ENCODE measurements at regions not wholly inside any gene's neighbourhood (a gene's known extent, or its start where the extent isn't known, plus 50 kb on each side); places are given as distances from the start of the nearest gene placed in this dataset.
"Not testable (repeated sequence)": the region's sequence is repeated elsewhere in the genome, so short reads cannot be mapped to it uniquely, and the experiment has no call there.

DNA sequence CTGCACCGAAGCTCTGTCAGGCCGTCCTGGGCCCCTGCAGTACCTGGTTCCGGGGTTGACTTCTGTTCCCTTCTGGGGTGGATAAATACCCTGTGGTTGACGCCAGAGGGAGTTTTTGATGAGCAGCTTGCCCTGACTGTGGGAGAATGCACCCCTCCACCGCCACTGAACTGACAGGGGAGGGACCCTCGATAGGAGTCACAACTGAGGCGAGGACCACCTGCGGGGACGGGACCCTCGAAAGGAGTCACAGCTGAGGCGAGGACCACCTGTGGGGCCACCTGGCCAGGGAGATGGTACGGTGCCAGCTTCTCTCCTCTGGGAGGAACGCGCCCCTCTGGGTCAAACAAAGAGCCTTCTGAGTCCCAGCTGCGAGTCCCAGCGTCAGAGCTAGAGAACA, 100.1 kb upstream of the FRMD1 start:
- Histone ChIP-seq H3K4me1 (ENCODE audit: insufficient read depth, low read length) (peaks cover 19% of the 10 kb centered on the region; the same call in 1 of the 2 replicates), H3K27me3 (ENCODE audit: insufficient read depth, low read length) (peaks cover 27% of the 10 kb centered on the region), H3K36me3 (ENCODE audit: insufficient read depth, low read depth, low read length) (no peaks in the 10 kb centered on the region), H3K4me3 (ENCODE audit: low read length) (no peak overlapping the region), H3K9me3 (ENCODE audit: insufficient read depth, low read depth, low read length) (no peaks in the 10 kb centered on the region), H3K9ac (ENCODE audit: low read depth, low read length) (no peak overlapping the region), H3K27ac (ENCODE audit: low read length) (no peak overlapping the region)

DNA sequence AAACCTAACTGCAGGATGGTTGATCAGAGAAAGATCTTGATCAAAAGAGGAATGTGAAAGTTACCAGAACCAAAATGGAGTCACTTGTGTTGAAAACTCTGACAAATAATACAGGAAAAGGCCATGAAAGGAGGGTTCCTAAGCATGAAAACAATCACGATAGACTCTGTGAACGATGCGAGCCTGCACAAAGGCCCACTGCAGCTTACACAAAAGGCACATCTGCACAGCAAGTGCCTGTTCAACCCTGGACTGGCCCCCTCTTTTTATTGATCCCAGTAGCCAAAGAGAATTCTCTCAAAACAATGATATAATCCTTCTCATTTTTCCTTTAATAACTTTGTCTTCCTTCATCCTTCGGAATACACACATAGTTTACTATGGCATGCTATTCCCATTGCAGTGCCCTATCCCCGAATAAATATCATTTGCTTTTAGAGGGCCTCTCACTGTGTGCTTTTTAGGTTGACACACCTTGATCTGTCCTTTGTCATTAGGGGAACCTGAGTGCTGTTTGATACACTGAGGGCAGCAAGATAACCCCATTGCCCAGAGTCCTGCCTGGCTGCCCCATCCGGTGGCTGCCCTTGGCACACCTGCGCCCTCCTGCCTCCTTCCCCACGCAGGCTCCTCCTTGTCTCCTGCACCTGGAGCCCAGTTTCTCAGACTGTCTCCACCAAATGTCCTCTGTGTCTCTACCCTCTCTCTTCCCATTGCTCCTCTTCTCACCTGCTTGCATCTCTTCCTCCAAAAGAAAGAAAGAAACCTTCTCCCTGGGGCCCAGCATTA, 98.3 kb upstream of the FRMD1 start:
- Histone ChIP-seq H3K4me1 (ENCODE audit: insufficient read depth, low read length) (peaks cover 20% of the 10 kb centered on the region; the same call in 1 of the 2 replicates), H3K9me3 (ENCODE audit: insufficient read depth, low read depth, low read length) (no peaks in the 10 kb centered on the region)

DNA sequence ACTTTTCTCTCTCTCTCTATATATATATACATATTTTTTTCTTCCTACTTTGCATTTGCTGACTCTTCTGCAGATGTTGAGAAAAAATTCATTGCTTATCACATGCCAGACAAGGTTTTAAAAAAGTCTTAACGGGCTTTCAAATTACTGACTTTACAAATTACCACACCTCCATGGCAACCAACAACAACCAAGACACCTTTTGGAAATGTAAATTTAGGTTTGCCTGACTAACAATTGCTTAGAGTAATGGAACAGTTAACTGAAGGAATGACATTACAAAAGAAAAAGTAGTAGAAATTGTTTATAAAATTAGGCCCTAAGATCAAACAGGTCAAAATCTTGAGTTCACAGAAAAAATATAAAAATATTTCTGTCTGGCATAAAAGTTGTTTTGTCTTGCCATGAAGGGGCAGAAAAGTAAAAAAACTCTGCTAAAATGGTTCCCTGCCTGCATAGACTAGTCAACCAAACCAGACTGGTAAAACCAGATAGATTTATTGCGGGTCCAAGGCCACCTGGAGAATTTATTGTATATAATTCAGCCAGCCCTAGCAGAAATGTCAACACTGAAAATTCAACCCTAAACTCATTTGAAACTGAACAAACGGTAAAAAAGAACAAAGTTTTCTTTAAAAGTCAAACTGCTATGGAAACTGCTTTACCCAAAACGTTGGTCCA, 92.8 kb upstream of the FRMD1 start:
- Histone ChIP-seq H3K36me3 (ENCODE audit: insufficient read depth, low read depth, low read length) (no peaks in the 10 kb centered on the region), H3K27me3 (ENCODE audit: insufficient read depth, low read length) (no peaks in the 10 kb centered on the region), H3K4me3 (ENCODE audit: low read length) (peak overlapping the region; percentile 36; the same call in 1 of the 2 replicates), H3K9ac (ENCODE audit: low read depth, low read length) (peak overlapping the region; percentile 45; the same call in 1 of the 2 replicates), H3K27ac (ENCODE audit: low read length) (peak overlapping the region; percentile 30), H3K4me1 (ENCODE audit: insufficient read depth, low read length) (peaks cover 17% of the 10 kb centered on the region; the same call in 1 of the 2 replicates), H3K9me3 (ENCODE audit: insufficient read depth, low read depth, low read length) (no peaks in the 10 kb centered on the region)

More for the DNA sequence above, 98.3 kb upstream of the FRMD1 start:
- Histone ChIP-seq H3K27ac (ENCODE audit: low read length) (no peak overlapping the region), H3K27me3 (ENCODE audit: insufficient read depth, low read length) (peaks cover 11% of the 10 kb centered on the region; the same call in 1 of the 2 replicates), H3K36me3 (ENCODE audit: insufficient read depth, low read depth, low read length) (no peaks in the 10 kb centered on the region), H3K4me3 (ENCODE audit: low read length) (no peak overlapping the region), H3K9ac (ENCODE audit: low read depth, low read length) (no peak overlapping the region)

DNA sequence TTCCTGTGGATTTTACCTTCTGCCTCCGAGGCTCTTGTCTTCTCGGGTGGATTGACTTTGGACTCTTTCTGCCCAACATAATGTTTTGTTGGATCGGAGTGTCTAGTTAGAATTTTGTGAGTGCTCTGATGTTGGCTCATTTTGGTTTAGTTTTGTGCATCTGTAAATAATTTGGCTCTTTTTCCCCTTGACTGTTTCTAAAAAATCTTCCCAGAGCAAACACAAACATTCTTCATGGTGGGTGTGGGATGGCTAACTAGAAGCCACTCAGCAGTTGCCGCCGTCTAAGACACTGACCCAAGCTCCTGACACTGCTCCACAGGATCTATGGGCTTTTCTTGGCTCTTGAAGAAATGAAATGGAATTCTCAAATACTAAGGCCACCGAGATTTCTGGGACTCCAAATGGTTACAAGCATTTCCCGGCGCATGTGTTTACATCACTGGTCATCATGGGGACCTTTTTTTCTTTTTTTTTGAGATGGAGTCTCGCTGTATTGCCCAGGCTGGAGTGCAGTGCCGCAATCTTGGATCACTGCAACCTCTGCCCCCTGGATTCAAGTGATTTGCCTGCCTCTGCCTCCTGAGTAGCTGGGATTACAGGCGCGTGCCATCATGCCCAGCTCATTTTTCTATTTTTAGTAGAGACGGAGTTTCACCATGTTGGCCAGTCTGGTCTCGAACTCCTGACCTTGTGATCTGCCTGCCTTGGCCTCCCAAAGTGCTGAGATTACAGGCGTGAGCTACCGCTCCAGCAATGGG, 92.0 kb upstream of the FRMD1 start:
- no peaks in the 10 kb centered on the region for H3K9me3 ChIP-seq (ENCODE audit: insufficient read depth, low read depth, low read length)
- H3K4me3 ChIP-seq (ENCODE audit: low read length): no peak overlapping the region
- peaks cover 17% of the 10 kb centered on the region; the same call in 1 of the 2 replicates for H3K4me1 ChIP-seq (ENCODE audit: insufficient read depth, low read length)
- no peaks in the 10 kb centered on the region for H3K36me3 ChIP-seq (ENCODE audit: insufficient read depth, low read depth, low read length)
- H3K27ac ChIP-seq (ENCODE audit: low read length): no peak overlapping the region
- H3K27me3 ChIP-seq (ENCODE audit: insufficient read depth, low read length): no peaks in the 10 kb centered on the region
- H3K9ac ChIP-seq (ENCODE audit: low read depth, low read length): no peak overlapping the region

DNA sequence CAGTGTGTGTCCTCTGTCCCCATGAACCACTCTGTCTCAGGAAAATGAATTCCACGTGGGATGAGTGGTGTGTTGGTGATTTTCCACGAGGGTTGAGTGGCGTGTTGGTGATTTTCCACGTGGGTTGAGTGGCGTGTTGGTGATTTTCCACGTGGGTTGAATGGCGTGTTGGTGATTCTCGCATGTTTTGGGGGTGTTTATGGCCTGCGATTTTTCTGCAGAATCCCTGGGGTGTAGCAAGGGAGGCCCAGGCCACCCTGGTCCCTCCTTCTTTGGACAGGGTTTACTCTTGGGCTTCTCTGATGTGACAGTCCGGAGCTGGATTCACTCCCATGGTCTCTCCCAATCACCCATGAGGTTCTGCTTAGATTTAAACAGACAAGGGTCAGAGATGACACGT, 90.6 kb upstream of the FRMD1 start:
- Histone ChIP-seq H3K9ac (ENCODE audit: low read depth, low read length) (no peak overlapping the region), H3K27ac (ENCODE audit: low read length) (no peak overlapping the region), H3K27me3 (ENCODE audit: insufficient read depth, low read length) (no peaks in the 10 kb centered on the region), H3K4me1 (ENCODE audit: insufficient read depth, low read length) (peaks cover 14% of the 10 kb centered on the region; the same call in 1 of the 2 replicates), H3K36me3 (ENCODE audit: insufficient read depth, low read depth, low read length) (no peaks in the 10 kb centered on the region), H3K9me3 (ENCODE audit: insufficient read depth, low read depth, low read length) (no peaks in the 10 kb centered on the region), H3K4me3 (ENCODE audit: low read length) (no peak overlapping the region)

DNA sequence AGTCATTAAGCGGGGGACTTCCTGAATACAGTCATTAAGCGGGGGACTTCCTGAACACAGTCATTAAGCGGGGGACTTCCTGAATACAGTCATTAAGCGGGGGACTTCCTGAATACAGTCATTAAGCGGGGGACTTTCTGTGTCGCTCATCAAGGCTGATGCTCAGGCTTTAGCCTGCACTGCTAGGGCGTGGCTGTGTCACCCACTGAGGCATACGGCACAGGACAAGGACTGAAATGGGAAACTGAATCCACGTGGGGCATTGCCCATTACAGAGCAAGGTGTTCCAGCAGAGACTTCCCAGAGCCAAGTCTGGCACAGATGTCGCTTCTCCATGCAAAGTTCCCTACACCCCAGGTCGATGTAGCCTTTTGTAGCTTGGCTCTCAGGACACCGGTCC, 89.9 kb upstream of the FRMD1 start:
- not testable (repeated sequence) for H3K9me3 ChIP-seq (ENCODE audit: insufficient read depth, low read depth, low read length); H3K36me3 ChIP-seq (ENCODE audit: insufficient read depth, low read depth, low read length); H3K27me3 ChIP-seq (ENCODE audit: insufficient read depth, low read length); H3K4me3 ChIP-seq (ENCODE audit: low read length); H3K9ac ChIP-seq (ENCODE audit: low read depth, low read length); H3K4me1 ChIP-seq (ENCODE audit: insufficient read depth, low read length); H3K27ac ChIP-seq (ENCODE audit: low read length)

DNA sequence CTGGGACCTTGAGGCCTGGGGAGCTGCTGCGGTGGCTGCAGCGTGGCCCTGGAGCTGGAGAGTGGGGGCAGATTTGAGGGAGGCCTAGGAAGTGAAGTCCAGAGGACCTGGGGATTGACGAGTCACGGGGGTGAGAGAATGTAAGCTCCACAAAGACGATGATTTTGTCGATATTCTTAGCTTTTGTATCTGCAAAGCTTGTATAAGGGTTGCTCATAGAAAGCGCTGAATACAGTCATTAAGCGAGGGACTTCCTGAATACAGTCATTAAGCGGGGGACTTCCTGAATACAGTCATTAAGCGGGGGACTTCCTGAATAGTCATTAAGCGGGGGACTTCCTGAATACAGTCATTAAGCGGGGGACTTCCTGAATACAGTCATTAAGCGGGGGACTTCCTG, 89.3 kb upstream of the FRMD1 start:
- H3K9ac ChIP-seq (ENCODE audit: low read depth, low read length); H3K9me3 ChIP-seq (ENCODE audit: insufficient read depth, low read depth, low read length); H3K27me3 ChIP-seq (ENCODE audit: insufficient read depth, low read length); H3K36me3 ChIP-seq (ENCODE audit: insufficient read depth, low read depth, low read length); H3K4me1 ChIP-seq (ENCODE audit: insufficient read depth, low read length); H3K4me3 ChIP-seq (ENCODE audit: low read length); H3K27ac ChIP-seq (ENCODE audit: low read length): not testable (repeated sequence)

DNA sequence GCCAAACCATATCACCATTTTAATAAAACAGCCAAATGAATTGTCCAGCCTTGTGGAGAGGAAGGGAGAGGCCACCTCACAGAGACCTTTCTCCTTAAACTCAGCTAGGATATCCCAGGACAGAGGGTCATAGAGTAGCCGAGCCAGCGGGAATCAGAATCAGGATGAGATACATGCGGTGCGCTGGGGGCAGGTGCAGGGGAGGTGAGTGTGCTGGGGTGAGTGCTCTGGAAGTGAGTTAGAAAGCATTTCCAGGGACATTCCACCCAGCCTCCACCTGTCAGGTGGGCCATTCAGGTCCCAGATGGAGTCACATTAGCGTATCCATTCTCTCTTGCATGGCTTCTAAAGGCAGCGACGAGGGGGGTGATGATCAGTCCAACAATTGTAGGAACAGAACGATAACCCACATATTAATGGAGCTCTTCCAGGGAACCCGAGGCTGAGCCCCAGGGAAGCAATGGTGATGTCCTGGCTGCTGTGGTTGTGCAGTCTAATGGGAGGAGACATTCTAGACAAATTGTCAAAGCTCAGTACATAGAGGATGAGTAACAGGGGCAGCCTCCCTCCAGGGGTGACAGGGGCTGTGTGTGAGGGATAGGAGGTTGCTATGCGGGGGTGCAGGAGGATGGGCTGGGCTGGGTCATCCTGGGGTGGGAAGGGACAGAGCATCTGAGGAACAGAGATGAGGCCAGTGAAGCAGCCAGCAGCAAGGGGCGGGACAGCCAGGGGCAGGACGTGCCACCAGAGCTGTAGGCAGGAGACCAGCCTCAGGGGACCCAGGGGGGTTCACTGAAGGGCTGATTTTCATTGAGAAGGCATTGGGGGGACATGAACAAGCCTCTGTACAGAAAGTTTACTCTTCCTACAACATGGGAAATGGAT, 88.7 kb upstream of the FRMD1 start:
- Histone ChIP-seq H3K27ac (ENCODE audit: low read length) (no peak overlapping the region), H3K4me1 (ENCODE audit: insufficient read depth, low read length) (peaks cover 7% of the 10 kb centered on the region; the same call in 1 of the 2 replicates), H3K27me3 (ENCODE audit: insufficient read depth, low read length) (no peaks in the 10 kb centered on the region), H3K4me3 (ENCODE audit: low read length) (no peak overlapping the region), H3K9ac (ENCODE audit: low read depth, low read length) (no peak overlapping the region), H3K9me3 (ENCODE audit: insufficient read depth, low read depth, low read length) (no peaks in the 10 kb centered on the region), H3K36me3 (ENCODE audit: insufficient read depth, low read depth, low read length) (no peaks in the 10 kb centered on the region)

DNA sequence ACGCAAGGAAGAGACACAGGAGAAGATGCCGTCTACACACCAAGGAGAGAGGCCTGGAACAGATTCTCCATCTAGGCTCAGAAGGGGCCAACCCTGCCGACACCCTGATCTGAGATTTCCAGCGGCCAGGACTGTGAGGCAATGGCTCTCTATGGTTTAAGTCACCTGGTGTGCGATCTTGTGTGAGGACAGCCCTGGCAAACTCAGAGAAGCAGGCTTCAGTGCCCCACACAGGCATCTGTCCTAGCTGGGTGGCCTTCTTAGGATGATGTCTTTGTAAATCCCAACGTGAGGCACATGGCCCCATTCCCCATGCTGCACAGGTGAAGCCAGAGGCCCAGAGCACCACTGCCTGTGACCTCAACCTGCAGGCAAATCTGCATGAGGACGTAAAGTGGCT, 87.6 kb upstream of the FRMD1 start:
- no peaks in the 10 kb centered on the region for H3K27me3 ChIP-seq (ENCODE audit: insufficient read depth, low read length)
- no peaks in the 10 kb centered on the region for H3K4me1 ChIP-seq (ENCODE audit: insufficient read depth, low read length)
- no peaks in the 10 kb centered on the region for H3K9me3 ChIP-seq (ENCODE audit: insufficient read depth, low read depth, low read length)

DNA sequence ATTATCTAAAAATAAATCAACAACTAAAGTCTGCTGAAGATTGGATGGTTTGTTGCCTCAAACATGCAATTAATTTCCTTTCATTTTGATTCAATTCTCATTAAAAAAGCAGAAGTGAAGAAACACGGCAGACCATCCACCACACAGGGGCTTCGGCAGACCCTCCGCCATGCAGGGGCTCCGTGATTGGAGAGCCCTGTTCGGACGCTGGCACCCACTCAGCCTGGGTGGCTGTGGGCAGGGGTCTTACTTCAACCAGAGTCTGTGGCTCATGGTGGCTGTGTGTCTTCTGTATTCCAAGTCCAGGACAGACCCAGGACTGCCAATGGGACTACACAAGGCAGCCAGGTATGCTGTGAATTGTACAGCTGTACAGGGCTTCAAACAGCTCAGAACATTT, 86.9 kb upstream of the FRMD1 start:
- no peaks in the 10 kb centered on the region for H3K27me3 ChIP-seq (ENCODE audit: insufficient read depth, low read length)
- H3K4me3 ChIP-seq (ENCODE audit: low read length): no peak overlapping the region

More for the DNA sequence above, 87.6 kb upstream of the FRMD1 start:
- Histone ChIP-seq H3K9ac (ENCODE audit: low read depth, low read length) (no peak overlapping the region), H3K36me3 (ENCODE audit: insufficient read depth, low read depth, low read length) (no peaks in the 10 kb centered on the region), H3K4me3 (ENCODE audit: low read length) (no peak overlapping the region), H3K27ac (ENCODE audit: low read length) (no peak overlapping the region)

DNA sequence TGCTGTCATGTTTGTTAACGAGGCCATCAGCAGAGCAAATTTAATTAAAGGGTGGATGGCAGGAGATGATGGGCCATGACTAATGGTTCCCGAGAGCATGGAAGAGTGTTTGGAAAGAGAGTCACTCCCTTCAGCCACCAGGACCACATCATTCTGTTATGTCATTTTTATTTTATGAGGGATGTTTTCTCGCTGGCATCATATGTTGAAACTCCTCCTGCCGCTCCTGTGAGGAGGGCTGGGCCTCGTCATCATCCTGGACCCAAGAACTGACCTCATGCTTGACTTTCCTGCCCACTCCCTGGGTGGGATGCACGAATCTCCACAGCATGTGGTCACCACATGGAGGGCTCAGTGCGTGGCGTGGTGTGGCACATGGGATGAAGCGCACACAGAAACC, 86.4 kb upstream of the FRMD1 start:
- no peak overlapping the region for H3K27ac ChIP-seq (ENCODE audit: low read length)
- H3K4me1 ChIP-seq (ENCODE audit: insufficient read depth, low read length): no peaks in the 10 kb centered on the region
- H3K36me3 ChIP-seq (ENCODE audit: insufficient read depth, low read depth, low read length): no peaks in the 10 kb centered on the region
- H3K9ac ChIP-seq (ENCODE audit: low read depth, low read length): no peak overlapping the region
- no peaks in the 10 kb centered on the region for H3K9me3 ChIP-seq (ENCODE audit: insufficient read depth, low read depth, low read length)
- H3K27me3 ChIP-seq (ENCODE audit: insufficient read depth, low read length): no peaks in the 10 kb centered on the region
- no peak overlapping the region for H3K4me3 ChIP-seq (ENCODE audit: low read length)

More for the DNA sequence above, 86.9 kb upstream of the FRMD1 start:
- Histone ChIP-seq H3K36me3 (ENCODE audit: insufficient read depth, low read depth, low read length) (no peaks in the 10 kb centered on the region), H3K27ac (ENCODE audit: low read length) (no peak overlapping the region), H3K4me1 (ENCODE audit: insufficient read depth, low read length) (no peaks in the 10 kb centered on the region), H3K9ac (ENCODE audit: low read depth, low read length) (no peak overlapping the region), H3K9me3 (ENCODE audit: insufficient read depth, low read depth, low read length) (no peaks in the 10 kb centered on the region)

Data from iPS-20b (cell line).